Kasumi-1 (cell line): ENCODE measurements at regions not wholly inside any gene's neighbourhood (a gene's known extent, or its start where the extent isn't known, plus 50 kb on each side); places are given as distances from the start of the nearest gene placed in this dataset.
A peak's percentile ranks its signal among the peaks of the same experiment; 100 is the strongest.
"Not testable (repeated sequence)": the region's sequence is repeated elsewhere in the genome, so short reads cannot be mapped to it uniquely, and the experiment has no call there.

Experiments
- DNase-seq, 2 experiments: peaks; one replicate each; lab custom pipeline; 2025; lab: John Stamatoyannopoulos, UW

DNA sequence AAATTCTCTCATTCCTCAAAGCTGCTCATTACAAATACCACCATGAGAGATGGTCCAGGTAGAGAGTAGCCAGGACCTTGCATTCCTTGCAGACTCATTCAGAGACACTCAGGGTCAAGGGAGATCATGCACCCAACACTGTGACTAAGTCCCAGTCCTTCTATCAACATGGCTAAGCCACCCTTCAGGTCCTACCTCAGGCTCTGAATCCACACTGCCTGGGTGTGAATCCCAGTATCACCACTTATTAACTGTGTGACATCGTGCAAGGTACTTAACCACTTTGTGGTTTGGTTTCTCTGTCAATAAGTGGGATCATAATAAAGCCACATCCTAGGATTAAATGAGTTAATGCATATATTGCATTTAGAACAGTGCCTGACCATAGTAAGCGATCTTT is 124.1 kb upstream of the NEIL3 start:
- DNase-seq, result no peak

DNA sequence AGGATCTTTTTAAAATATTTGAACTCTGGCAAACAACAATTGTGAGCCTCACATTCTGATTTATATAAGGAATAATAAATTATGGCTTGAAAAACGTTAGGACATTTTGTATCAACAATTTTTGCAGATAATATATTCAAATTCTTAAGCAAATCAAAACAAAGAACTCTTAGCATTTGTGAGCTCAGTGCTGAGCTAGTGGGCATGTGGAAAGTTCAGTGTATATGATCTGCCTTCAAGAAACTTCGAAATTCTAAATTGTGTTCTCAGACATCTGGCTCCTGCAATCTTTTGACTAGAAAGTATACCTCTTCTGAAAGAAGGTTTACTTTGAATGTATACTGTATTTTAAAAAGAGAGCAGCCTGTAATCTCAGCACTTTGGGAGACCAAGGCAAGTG is 122.3 kb upstream of the NEIL3 start:
- DNase-seq, result no peak

DNA sequence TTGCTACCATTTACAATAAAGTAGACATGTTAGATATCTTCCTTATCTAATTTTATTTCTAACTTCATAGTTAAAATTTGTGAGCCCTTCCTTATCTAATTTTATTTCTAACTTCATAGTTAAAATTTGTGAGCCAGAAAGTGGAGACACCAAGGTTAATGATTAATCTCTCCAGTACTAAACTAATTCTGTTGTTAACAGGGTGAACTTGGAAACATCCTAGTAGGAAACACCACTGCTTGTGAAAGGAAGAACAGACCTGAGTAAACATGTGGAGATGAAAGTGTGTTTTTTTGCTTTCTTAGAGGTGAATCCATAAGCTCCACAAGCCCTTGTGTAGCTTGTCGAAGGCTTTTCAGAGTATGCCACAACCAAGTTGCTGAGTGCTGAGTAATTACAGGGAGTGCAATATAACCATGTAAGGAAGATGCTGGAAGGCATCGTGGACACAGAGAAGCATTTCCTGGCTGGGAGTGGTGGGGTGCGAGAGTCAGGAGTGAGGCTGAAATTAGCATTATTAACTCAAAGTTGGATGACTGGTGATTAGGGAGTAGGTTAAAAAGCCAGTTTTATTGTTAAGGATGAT is 118.6 kb upstream of the NEIL3 start:
- no peak for DNase-seq

DNA sequence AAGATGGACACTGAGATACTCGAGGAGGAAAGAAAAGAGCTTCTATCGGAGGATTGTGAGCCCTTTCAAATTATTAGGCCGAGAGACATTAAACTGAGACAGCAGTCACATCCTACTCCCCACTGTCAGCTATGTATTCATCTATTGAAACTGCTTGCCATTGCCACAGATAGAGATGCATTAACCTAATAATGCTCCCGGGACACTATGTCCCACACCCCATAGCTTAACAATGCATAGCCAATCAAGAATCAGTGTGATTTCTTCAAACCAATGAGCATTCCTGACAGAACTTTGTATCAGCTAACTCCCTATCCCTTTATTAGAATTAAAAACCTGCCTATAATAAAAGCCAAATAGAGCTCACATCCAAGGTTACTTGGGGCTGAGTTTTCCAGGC is 118.1 kb upstream of the NEIL3 start:
- no peak for DNase-seq

DNA sequence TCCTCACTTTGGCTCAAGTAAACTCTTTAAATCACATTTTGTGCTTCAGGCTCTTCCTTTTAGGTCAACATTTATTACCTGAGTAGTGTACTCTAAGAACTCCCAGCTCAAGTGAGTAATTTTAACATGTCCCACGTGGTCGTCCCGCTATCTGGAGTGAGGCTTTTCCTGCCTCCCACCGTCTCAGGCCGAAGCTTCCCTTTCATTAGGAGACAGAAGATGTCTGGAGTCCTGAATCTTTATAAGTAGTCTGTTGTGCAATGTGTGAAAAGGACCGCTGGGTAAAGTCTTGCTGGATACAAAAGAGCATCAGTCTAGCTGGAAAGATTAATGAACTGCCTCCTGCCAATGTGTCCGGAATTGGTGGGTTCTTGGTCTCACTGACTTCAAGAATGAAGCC is 117.7 kb upstream of the NEIL3 start:
- DNase-seq, result no peak

DNA sequence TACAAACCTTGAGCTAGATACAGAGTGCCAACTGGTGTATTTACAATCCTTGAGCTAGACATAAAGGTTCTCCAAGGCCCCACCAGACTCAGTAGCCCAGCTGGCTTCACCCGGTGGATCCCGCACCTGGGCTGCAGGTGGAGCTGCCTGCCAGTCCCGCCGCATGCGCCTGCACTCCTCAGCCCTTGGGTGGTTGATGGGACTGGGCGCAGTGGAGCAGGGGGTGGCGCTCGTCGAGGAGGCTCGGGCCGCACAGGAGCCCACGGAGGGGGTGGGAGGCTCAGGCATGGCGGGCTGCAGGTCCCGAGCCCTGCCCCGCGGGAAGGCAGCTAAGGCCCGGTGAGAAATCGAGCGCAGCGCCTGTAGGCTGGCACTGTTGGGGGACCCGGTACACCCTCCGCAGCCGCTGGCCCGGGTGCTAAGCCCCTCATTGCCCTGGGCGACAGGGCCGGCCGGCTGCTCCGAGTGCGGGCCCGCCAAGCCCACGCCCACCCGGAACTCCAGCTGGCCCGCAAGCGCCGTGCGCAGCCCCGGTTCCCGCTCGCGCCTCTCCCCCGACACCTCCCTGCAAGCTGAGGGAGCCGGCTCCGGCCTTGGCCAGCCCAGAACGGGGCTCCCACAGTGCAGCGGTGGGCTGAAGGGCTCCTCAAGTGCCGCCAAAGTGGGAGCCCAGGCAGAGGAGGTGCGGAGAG is 116.5 kb upstream of the NEIL3 start:
- DNase-seq, result not testable (repeated sequence)

DNA sequence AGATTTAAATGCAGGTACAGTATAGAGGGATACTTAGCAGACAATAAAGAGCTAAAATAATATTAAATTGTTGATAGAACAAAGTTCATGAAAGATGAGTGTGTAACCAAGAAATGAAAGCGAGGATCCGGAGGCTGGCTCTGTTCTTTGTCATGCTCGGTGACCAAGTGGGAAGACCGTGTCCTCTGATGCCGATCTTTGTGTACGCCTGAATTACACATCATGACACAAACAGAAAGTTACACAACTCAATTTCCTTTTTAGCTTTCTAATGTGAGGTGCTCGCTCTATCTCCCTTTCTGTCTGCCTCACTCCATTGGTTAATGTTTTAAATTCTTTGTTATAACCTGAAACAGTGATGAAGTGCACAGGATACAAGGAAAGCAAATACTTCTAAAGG is 114.8 kb upstream of the NEIL3 start:
- no peak for DNase-seq

DNA sequence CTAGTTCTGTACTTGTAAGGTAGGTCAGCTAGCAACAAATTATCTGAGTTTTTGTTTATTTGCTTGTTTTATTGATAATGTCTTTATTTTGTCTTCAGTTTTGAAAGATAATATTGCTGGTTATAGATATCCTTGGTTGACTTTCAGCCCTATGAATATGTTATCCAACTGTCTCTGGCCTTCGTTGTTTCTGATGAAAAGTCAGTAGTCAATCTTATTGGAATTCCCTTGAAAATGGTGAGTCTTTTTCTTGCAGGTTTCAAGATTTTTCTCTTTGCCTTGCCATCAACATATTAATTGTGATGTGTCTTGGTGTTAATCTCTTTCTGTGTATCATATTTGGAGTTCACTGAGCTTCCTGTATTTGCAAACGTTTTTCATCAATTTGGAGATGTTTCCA is 113.1 kb upstream of the NEIL3 start:
- DNase-seq, result no peak

DNA sequence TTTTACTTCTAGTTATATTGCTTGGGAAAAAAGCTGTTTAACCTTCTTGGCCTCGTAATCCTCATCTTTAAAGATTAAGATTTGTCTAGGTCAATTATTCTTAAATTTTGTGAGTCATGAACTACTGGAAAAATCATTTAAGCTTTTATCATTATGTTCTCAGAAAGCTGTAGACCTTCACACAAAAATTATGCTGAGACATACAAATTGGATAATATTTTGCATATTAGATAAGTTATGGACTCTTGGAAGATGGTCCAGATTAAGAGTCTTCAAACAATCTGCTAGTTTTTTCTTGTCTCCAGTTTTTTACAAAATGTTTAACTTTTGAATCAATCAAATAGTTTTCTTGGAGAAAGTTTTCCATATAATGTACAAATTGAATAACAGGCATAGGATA is 108.1 kb upstream of the NEIL3 start:
- DNase-seq, result no peak

DNA sequence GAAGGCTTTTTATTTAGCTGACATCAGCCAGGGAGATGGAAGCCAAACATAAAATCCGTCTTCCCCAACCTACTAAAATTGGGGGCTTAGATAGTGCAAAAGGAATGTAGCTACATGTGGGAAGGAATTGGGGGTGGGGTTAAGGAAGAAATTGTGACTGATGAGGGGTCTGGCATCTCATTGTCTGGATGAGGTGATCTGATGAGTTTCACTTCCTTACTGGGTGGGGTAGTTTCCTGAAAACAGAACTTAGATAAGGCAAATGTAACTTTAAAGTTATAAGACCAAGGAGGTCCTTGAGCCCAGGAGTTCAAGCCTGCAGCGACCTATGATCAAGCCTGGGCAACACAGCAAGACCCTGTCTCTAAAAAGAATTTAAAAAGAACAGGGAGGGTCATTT is 105.5 kb upstream of the NEIL3 start:
- DNase-seq, result no peak

DNA sequence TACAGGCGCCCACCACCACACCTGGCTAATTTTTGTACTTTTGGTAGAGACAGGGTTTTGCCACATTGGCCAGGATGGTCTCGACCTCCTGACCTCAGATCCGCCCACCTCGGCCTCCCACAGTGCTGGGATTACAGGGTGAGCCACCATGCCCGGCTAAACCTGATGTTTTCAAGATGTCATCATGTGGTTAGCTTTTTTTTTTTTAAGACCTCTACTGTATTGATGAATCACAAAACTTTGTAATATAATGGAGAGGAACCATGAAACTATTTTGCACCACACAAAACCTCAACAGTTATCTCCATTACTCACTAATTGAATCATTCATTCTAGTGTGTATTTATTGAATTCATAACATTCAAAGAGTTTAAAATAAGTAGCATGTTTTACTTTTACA is 94.7 kb upstream of the NEIL3 start:
- DNase-seq, result no peak

DNA sequence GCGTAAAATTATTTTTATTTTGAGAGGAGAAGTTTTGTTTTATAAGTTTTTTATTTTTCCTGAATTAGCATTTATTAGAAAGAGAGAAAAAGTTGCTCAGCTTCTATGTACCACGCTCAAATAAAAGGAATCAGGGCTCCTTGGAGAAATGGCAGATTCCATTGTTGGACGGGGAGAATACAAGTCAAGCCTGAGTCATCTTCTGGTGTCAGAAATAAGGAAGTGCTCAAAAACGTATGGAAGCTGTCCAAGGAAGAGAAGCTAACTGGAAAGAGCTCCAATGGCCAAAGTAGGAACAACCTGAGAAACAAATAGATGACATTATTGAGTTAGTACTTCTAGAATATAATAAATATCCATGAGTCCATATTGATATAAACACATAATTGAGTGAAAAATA is 89.3 kb upstream of the NEIL3 start:
- peak; percentile 23 to 32 for DNase-seq

DNA sequence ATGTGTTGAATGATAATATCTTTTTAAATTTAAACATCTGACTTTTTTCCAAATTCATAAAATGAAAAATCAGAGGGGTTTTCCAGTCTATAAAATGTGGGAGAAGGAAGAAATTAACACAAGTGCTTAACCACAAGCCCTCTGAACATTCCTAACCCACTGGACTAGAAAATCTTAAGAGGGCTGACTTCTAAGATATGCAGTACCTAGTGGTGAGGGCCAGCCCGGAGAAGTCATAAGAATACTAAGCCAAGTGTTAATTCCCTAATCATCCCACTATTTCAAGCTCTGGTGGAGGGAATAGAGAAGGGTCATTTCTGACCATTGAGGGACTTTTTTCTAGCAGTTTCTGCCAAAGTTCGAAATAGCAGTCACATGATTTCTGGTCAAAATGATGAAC is 86.9 kb upstream of the NEIL3 start:
- no peak for DNase-seq

DNA sequence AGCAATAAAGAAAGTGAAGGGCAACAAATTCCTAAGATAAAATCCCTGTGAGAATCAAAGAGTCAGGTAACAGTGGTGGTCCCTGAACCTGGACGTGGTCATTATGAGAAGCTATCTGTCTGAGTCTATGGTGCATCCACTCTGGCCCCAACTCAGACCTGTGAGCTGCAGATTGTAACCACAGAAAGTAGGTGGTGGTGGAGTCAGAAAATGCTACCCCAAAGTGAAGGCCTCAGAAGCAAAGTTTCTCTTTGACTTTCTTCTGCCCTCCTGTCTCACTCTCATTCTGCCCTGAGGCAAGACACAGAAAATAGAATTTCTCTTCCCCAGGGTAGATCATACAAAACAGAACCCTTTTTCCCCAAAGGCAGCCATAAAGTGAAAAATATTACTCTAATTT is 84.1 kb upstream of the NEIL3 start:
- no peak for DNase-seq

DNA sequence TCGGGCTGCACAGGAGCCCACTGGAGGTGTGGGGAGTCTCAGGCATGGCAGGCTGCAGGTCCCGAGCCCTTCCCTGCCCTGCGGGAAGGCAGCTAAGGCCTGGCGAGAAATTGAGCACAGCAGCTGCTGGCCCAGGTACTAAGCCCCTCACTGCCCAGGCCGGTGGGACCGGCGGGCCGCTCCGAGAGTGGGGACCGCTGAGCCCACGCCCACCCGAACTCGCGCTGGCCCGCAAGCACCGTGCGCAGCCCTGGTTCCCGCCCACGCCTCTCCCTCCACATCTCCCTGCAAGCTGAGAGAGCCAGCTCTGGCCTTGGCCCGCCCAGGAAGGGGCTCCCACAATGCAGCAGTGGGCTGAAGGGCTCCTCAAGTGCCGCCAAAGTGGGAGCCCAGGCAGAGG is 82.0 kb upstream of the NEIL3 start:
- DNase-seq, result no peak

DNA sequence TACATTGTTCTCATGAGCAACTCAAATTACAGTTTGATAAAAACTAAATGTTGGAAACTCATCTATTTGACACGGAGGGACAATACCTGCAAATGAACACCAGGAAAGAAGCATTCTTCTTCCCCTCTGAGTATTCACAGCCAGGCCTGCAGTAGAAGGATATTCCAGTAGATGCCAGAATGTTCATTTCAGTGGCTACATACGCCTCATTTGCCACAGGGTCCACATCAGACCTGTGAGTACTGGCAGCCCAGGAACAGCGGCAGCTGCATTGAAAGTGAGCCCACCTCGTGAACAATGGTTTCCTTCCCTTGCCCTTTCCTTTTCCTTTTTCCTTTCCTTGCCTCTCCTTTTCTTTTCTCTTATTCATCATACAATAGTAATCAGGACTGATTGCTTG is 81.1 kb upstream of the NEIL3 start:
- no peak for DNase-seq

DNA sequence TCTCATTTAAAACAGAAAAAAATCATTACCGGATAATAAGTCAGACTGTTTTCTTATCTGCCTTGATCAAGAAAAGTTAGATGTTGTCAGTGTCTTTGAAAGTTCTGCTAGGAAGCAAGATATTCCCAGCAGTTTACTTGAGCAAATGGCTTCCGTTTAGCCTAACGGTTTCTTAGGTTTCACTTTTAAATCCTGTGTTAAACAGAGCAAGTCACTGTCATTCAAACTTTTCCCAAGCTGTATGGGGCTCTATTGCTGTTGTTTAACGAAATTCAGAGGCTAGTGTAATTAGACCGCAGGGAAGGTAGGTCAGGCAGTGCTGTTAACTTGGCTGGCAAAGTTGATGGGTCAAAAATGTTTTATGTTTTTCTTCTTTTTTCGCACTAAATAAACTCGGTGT is 80.3 kb upstream of the NEIL3 start:
- DNase-seq, result no peak

DNA sequence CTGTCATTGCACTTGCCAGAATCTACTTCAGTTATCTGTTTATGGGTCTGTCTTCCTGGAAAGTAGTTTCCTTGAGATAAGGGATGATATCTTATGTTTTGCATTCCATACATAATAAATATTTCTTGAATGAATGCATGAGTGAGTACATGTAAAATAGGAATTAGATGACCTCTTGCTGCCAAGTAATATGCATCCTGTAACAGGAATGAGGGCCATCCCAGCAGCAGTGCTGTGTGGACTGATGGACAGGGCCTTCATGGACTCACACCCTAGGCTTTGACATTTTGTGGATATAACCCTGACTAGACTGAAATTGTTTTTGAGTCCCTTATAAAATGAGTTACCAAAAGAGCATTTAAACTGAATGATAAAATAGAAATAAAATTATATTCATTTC is 77.2 kb upstream of the NEIL3 start:
- DNase-seq, result no peak

DNA sequence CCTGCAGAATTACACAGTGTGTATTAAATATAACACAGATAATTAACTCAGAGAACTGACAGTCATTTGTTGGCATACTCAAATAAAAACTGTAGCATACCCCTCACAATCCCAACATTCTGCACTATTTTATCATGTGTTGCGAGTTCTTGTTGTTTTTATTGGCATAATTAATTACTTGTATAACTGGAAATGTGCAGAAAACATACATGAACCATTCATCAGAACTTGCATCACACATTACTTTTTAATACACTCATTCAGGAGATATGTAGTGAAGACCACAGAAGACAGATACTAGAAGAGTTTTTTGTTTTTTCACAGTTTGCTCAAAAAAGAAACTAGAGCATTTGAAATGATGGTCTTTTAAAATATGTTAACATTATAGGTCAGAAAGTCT is 74.6 kb upstream of the NEIL3 start:
- no peak for DNase-seq

DNA sequence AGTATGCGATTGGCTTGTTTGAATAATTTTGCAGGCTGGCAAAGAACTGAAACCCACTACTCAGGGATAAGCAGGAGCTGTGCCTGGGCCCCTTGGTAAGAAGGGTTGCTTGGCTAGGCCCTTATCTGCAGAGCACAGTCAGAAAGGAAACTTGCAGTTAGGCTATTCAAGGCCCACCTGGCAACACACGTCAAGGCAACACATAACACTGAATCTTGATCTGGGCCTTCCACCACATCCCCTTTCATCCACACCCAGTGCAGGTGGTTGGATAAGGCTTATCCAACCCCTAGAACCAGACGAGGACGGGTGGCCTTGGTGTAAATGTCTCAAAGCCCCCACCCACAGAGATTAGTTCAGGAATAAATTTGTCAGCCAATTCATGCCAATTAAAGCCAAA is 72.8 kb upstream of the NEIL3 start:
- no peak for DNase-seq

DNA sequence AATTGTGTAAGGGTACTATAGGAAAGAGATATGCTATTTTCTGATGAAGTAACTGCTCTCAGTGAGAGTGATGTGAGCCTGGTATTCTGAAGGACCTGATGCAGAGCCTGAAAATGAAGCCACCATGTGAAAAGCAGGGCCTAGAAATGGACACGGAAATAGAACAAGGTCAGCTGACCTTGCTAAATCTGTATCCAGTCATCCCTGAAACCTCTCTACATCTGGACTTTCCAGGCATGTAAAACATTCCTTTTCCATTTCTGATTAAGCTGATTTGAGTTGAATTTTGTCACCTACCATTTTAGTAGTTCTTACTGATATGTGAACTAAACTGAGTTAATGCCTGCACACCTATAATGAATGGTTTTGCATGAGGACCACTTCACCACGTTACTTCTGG is 72.4 kb upstream of the NEIL3 start:
- DNase-seq, result no peak

DNA sequence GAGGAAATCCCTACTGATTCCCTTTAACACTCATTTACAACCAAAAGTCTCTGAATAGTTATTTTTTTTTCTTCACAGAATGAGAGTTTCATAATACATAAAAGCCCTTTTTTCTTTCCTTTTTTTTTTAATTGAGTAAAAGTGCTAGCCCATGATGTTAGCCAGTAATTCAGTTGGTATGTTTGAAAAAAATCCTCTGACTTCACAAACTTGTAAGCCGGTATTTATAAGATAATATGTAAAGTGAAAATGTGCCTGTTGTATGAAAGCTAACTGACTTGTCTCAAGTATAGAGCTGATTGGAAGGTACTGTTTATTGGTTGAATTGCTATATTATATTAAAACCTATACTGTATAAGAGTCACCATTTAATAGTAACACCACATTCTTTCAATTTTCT is 70.2 kb upstream of the NEIL3 start:
- no peak for DNase-seq

DNA sequence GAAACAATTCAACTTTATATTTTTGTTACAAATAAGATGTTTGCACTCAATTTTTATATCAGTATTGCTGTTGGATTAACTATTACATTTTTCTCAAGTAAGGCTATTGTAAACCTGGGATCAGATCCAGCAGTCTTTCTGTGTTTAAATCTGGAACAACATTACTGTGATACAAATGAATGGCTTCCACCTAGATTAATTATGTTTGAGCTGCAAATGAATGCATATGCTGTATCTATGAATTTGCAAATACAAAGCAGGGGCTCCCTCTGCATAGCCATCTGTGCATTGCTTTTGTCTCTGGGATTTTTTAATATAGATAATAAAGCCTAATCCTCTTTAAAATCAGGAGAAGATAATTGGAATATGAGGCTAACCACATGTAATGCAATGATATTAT is 69.8 kb upstream of the NEIL3 start:
- DNase-seq, result no peak

DNA sequence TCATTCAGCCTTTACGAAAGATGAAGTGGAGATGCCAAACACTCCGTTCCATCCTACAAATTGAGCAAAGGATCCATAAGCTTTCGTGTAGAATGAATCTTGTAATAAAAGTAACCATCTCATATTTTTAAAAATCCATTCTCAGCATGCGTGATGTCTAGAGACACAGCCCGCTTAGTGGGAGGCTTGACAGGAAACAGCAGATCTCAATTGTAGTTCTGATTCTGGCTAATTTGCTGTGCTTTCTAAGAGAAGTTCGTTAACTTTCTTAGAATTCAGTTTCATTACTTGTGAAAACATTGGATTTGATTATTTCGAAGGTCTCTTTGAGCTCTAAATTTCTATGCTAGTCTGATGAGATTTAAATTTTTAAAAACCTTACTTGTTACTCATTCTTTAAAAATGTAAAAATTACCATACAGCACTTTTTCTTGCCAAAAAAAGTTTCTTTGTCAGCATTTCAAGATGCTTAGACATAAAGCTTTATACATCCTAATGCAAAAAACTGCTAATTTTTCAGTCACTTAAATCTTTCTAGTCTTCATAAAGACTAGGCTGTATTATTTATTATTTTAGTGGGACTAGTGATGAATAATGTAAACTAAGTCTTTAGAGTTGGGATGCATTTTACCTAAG is 66.9 kb upstream of the NEIL3 start:
- DNase-seq, result no peak
